Activated T-cell treated with anti-CD3 and anti-CD28 coated beads, Interleukin-2, amount 50 U/mL, for 72 hours (primary cell): ENCODE measurements at regions not wholly inside any gene's neighbourhood (a gene's known extent, or its start where the extent isn't known, plus 50 kb on each side); places are given as distances from the start of the nearest gene placed in this dataset.
A peak's percentile ranks its signal among the peaks of the same experiment; 100 is the strongest.

Experiments
- ATAC-seq, 2 donors: fragments of 150-1000 bp; cut with Tn5 transposase; replicated peaks in 1 of 2; 2 replicates each; pipeline ENCODE4 v1.10.0; 2021; ENCODE audit warnings: moderate library complexity in 2 of 2, mild to moderate bottlenecking in 1 of 2
- DNase-seq, 2 donors: peaks; one replicate each; pipeline ENCODE4 v3.0.0; 2021 to 2022; ENCODE audit warnings: mixed read lengths in 1 of 2
- H3K27ac Mint-ChIP-seq: one replicate; pipeline ENCODE4 v1.8.0; 2022; ENCODE audit warnings: mild to moderate bottlenecking, moderate library complexity, mixed read lengths
- H3K27me3 Mint-ChIP-seq: one replicate; pipeline ENCODE4 v1.8.0; 2022; ENCODE audit warnings: low read depth, mixed read lengths
- H3K36me3 Mint-ChIP-seq, 2 donors: one replicate each; pipeline ENCODE4 v1.8.0; 2022; ENCODE audit warnings: mixed read lengths in 2 of 2, mild to moderate bottlenecking in 1 of 2; ENCODE audit not compliant: insufficient read depth in 2 of 2
- H3K4me1 Mint-ChIP-seq: one replicate; pipeline ENCODE4 v1.8.0; 2022; ENCODE audit warnings: low read depth, mixed read lengths
- H3K4me3 Mint-ChIP-seq, 2 donors: one replicate each; pipeline ENCODE4 v1.8.0; 2022; ENCODE audit warnings: mild to moderate bottlenecking in 2 of 2, mixed read lengths in 2 of 2, moderate library complexity in 2 of 2
- H3K9me3 Mint-ChIP-seq, 2 donors: one replicate each; pipeline ENCODE4 v1.8.0; 2022; ENCODE audit warnings: mixed read lengths in 2 of 2

DNA sequence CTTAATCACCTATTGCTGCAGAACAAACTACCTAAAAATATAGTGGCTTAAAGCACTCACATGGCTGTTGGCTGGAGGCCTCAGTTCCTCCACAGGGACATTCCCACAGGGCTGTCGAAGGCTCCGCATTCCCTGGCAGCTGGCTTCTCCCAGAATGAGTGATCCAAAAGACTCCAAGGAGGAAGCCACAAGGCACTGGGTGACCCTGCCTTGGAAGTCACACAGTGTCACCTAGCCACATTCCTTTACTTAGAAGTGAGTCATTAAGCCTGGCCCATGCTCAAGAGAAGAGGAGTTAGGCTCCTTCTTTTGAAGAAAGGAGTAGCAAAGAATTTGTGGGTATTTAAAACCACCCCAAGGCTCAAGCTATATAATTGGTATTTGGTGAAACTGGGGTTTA is 63.9 kb upstream of the MAP1LC3B2 start:
- Mint-ChIP-seq H3K4me3 (no peak overlapping the region), H3K27ac (no peak overlapping the region), H3K36me3 (no peaks in the 10 kb centered on the region), H3K27me3 (no peaks in the 10 kb centered on the region), H3K9me3 (peaks cover 2 to 3% of the 10 kb centered on the region in 2 donors), H3K4me1 (peaks cover 6% of the 10 kb centered on the region)
- DNase-seq (no peak), ATAC-seq (no peak)

DNA sequence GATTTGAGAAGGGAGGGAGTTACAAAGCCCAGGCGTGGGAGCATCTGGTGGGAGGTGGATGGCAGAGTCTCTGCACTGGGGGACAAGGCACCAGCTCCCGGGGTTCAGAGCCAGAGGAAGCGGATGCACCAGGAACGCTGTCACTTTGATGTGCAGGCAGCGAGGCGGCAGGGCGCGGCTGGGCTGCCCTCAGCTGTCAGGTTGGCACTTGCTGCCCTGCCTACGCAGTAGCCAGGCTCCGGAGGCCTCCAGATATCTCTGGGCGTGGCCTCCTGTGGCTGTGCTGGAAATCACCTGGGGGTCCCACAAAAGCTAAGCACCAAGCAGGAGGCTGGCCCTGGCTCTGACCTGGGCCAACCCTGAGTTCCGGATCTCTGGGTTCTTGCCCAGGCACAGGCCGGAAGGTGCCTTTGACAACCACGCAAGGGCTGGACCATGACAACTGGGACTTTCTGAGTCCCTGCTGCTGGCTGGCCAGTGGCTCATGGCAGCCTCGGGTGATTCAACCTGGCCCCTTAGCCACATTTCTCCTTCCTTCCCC is 62.1 kb upstream of the MAP1LC3B2 start:
- Mint-ChIP-seq H3K4me1 (peaks cover 6% of the 10 kb centered on the region), H3K4me3 (no peak overlapping the region), H3K27ac (no peak overlapping the region), H3K27me3 (no peaks in the 10 kb centered on the region), H3K36me3 (no peaks in the 10 kb centered on the region), H3K9me3 (peaks cover 2 to 3% of the 10 kb centered on the region in 2 donors)
- no peak for ATAC-seq
- DNase-seq, result no peak

DNA sequence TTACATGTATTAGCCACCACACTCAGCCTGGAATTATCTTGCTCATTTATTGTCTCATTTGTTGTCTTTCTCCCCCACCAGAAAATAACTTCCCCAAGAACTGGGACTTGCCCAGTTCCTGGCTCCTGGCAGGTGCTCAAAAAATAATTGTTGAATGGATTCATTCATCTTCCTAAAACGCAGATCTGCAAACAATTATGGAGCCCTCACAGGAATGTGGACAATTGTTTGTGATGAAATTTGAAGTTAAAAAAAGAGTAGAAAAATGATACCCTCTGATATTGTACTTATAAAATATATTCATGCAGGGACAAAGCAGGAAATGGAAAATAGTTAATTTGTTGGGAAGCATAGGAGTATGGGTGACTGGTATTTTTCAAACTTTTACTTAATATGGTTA is 60.7 kb upstream of the MAP1LC3B2 start:
- no peaks in the 10 kb centered on the region for H3K27me3 Mint-ChIP-seq
- H3K9me3 Mint-ChIP-seq, result peaks cover 0 to 2% of the 10 kb centered on the region in 2 donors
- H3K27ac Mint-ChIP-seq, result no peak overlapping the region
- H3K36me3 Mint-ChIP-seq, result no peaks in the 10 kb centered on the region
- no peak for ATAC-seq
- H3K4me3 Mint-ChIP-seq, result no peak overlapping the region
- no peak for DNase-seq
- no peaks in the 10 kb centered on the region for H3K4me1 Mint-ChIP-seq

DNA sequence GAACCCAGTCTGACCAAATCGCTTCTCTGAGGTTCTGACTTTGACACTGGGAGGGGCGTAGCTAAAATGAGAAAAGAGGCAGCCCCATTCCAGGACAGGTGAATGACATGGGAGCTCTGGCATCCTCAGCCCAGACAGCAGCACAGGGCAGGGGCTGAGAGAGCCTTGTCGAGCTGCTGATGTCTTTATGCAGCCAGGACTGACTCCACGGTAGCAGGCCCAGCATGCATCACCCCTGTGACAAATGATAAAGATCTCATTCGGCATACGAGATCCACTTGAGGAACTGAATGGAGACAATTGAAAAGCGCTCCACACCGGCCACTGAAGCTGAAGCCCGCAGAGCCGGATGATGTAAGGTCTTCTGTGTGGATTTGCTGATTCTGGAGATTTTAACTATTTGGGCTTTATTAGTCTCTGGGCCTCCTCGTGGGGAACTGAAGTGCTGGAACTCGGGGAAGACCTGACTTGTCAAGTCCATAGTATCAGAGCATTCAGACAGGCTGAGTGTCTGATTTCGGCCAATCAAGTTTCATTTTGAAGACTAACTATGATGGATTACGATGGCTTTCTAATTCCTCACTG is 56.9 kb upstream of the MAP1LC3B2 start:
- Mint-ChIP-seq H3K9me3 (no peaks in the 10 kb centered on the region), H3K27me3 (no peaks in the 10 kb centered on the region), H3K4me3 (no peak overlapping the region), H3K27ac (no peak overlapping the region), H3K4me1 (no peaks in the 10 kb centered on the region), H3K36me3 (no peaks in the 10 kb centered on the region)
- ATAC-seq (no peak), DNase-seq (no peak)

DNA sequence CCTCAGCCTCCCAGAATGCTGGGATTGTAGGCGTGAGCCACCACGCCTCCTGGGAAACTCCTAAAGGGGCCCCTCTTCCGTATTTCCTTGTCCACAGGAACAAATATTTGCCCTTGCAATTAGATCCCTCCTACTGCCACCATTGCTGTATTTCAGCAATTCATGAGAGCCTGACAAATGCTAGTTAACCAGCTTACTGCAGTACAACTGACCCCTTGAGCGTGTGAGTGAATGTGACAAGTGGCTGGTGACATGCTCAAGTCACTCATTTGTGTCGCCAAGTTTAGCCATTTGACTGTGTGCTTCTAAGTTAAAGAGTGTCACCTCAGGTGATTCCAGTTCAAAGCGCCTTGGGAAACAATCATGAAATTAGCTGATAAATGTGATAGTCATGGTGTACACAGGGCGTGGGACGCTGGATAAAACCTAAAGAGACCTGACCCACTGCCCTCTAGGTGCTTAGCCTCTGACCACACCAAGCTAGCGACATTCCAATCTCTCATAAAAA is 56.1 kb upstream of the MAP1LC3B2 start:
- DNase-seq, result no peak
- ATAC-seq, result no peak
- H3K27me3 Mint-ChIP-seq, result no peaks in the 10 kb centered on the region
- H3K4me3 Mint-ChIP-seq, result no peak overlapping the region
- no peaks in the 10 kb centered on the region for H3K36me3 Mint-ChIP-seq
- H3K9me3 Mint-ChIP-seq, result no peaks in the 10 kb centered on the region
- no peak overlapping the region for H3K27ac Mint-ChIP-seq
- no peaks in the 10 kb centered on the region for H3K4me1 Mint-ChIP-seq

DNA sequence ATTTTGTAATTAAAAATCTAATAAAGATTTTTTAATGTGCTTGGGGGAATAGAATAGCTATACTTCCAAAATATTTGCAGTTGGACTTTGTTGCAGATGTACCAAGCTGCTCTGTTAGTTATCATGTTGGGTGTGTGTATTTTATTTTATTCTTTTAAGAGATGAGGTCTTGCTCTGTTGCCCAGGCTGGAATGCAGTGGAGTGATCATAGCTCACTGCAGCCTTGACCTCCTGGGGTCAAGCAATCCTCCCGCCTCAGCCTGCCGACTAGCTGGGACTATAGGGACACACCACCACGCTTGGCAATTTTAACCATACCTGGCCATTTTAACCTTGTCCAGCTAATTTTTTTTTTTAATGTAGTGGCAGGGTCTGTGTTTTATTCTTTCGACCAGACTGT is 54.7 kb upstream of the MAP1LC3B2 start:
- Mint-ChIP-seq H3K27ac (no peak overlapping the region), H3K4me3 (no peak overlapping the region), H3K4me1 (no peaks in the 10 kb centered on the region), H3K36me3 (no peaks in the 10 kb centered on the region), H3K27me3 (no peaks in the 10 kb centered on the region), H3K9me3 (no peaks in the 10 kb centered on the region)
- DNase-seq, result no peak
- ATAC-seq, result no peak

DNA sequence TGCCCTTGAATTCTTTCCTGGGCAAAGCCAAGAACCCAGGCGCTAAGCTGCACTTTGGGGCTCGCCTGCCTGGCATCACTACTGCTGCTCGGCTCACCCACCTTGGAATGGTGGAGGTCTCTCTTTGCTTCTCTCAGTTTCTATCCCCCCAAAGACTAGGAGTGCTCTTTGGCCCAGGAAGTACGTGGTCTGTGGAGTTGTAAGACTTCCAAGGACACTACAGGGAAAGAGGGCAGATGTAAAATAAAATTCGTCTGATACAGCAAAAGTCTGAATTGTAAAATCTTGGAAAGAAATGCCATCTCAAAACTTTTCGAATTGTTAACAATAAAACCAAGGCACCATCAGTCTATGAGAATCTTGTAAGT is 52.5 kb upstream of the MAP1LC3B2 start:
- DNase-seq, result no peak
- Mint-ChIP-seq H3K4me3 (no peak overlapping the region), H3K27ac (no peak overlapping the region), H3K9me3 (no peaks in the 10 kb centered on the region), H3K27me3 (no peaks in the 10 kb centered on the region), H3K4me1 (no peaks in the 10 kb centered on the region), H3K36me3 (no peaks in the 10 kb centered on the region)
- ATAC-seq, result no peak

DNA sequence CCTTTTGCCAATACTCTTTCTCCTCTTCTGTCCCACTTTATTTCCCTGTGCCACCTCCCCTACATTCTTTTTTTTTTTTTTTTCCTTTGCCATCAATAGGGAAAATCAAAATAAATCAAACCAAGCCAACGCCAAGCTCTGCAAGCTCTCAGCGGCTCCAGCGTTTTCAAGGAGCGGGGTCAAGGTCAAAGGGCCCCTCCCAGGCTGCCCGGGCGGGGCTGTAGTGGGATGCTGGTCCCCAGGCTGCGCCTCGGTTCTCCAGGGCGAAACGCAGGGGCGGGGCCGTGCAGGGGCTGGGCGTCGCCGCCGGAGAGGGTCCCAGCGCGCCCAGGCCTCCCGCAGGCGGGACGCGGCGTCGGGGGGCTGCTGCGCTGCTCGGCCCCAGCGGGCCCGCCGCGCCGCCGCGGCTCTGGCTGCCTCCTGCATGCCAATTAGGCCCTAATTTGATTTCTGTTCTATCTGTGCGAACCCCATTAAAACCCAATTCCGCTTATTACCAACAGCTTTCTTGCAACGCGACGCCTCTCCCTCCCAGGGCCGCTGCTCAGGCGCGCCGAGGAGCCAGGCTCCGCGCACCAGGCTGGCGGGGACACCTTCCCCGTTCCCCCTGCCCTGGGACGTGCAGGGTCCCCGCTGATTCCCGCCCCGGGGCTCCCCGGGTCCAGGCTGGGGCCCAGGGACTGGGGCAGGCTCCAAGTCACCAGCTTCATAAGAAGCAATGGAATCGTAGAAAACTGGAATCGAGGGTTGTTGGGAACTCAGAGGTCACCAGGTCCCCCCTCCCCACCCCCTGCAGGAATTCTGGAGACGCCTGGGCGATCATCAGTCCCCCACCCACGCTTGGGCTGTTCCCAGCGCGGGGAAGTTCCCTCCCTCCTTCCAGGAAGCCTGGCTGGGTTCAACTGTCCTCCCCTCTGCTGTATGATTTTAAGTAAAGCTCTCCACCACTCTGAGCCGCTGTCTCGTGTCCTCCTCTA is 50.7 kb upstream of the MAP1LC3B2 start:
- H3K27me3 Mint-ChIP-seq, result no peaks in the 10 kb centered on the region
- H3K36me3 Mint-ChIP-seq, result no peaks in the 10 kb centered on the region
- ATAC-seq (peak; percentile 83 to 89), DNase-seq (peak; percentile 15 to 51)
- peak overlapping the region; percentile 71 to 75 for H3K4me3 Mint-ChIP-seq
- no peaks in the 10 kb centered on the region for H3K4me1 Mint-ChIP-seq
- H3K9me3 Mint-ChIP-seq, result no peaks in the 10 kb centered on the region
- H3K27ac Mint-ChIP-seq, result no peak overlapping the region
